Hepatocyte (in vitro differentiated cells): ENCODE measurements at regions not wholly inside any gene's neighbourhood (a gene's known extent, or its start where the extent isn't known, plus 50 kb on each side); places are given as distances from the start of the nearest gene placed in this dataset.

Experiments
- DNase-seq: peaks from one replicate; pipeline ENCODE4 v3.0.0-alpha.2; 2016; ENCODE audit warnings: low spot score
- H2AFZ ChIP-seq: fragments of 200-600 bp; sonication (generic); 2 replicates; pipeline ENCODE4 v1.6.0; 2016; ENCODE audit warnings: antibody characterized with exemption, mild to moderate bottlenecking
- H3K27ac ChIP-seq: fragments of 200-600 bp; sonication (generic); 2 replicates; pipeline ENCODE4 v1.5.1; 2016; ENCODE audit warnings: mild to moderate bottlenecking
- H3K27me3 ChIP-seq: fragments of 200-600 bp; sonication (generic); 2 replicates; pipeline ENCODE4 v1.6.1; 2016
- H3K36me3 ChIP-seq: fragments of 200-600 bp; sonication (generic); replicated peaks from 2 replicates; pipeline ENCODE4 v1.5.1; 2016; ENCODE audit warnings: low read depth; ENCODE audit not compliant: insufficient read depth
- H3K4me1 ChIP-seq: fragments of 200-600 bp; sonication (generic); 2 replicates; pipeline ENCODE4 v1.5.1; 2016; ENCODE audit warnings: mild to moderate bottlenecking, moderate library complexity; ENCODE audit not compliant: insufficient read depth
- H3K4me2 ChIP-seq: fragments of 200-600 bp; sonication (generic); 2 replicates; pipeline ENCODE4 v1.6.0; 2016
- H3K4me3 ChIP-seq: fragments of 200-600 bp; sonication (generic); 2 replicates; pipeline ENCODE4 v1.5.1; 2016; ENCODE audit warnings: mild to moderate bottlenecking
- H3K79me2 ChIP-seq: fragments of 200-600 bp; sonication (generic); 2 replicates; pipeline ENCODE4 v1.6.0; 2017; ENCODE audit warnings: mild to moderate bottlenecking
- H3K9me2 ChIP-seq: fragments of 200-600 bp; sonication (generic); replicated peaks from 2 replicates; pipeline ENCODE4 v1.6.0; 2017; ENCODE audit warnings: mild to moderate bottlenecking; ENCODE audit not compliant: insufficient read depth
- H3K9me3 ChIP-seq: fragments of 200-600 bp; sonication (generic); 2 replicates; pipeline ENCODE4 v1.5.1; 2016; ENCODE audit warnings: low read depth, mild to moderate bottlenecking
- H4K20me1 ChIP-seq: fragments of 200-600 bp; sonication (generic); 2 replicates; pipeline ENCODE4 v1.6.0; 2016; ENCODE audit warnings: mild to moderate bottlenecking; ENCODE audit not compliant: insufficient read depth, poor library complexity, severe bottlenecking
- EZH2 ChIP-seq: fragments of 200-600 bp; sonication (generic); IDR thresholded peaks from 2 replicates; pipeline ENCODE4 v1.6.1; 2016; ENCODE audit warnings: antibody characterized with exemption, mild to moderate bottlenecking, borderline replicate concordance
- EZH2phosphoT487 ChIP-seq: fragments of 200-600 bp; sonication (generic); IDR thresholded peaks from one replicate; pipeline ENCODE4 v1.6.1; 2018; ENCODE audit warnings: antibody characterized with exemption, mild to moderate bottlenecking, low read depth, moderate library complexity; ENCODE audit not compliant: unreplicated experiment, severe bottlenecking
- WGBS: methylation state at CpG from one replicate; pipeline ENCODE4 v1.1.6; 2016; ENCODE audit warnings: low lambda C conversion rate; ENCODE audit errors: missing lambda C conversion rate; 5-methylcytosine and 5-hydroxymethylcytosine counted together
- TF ChIP-seq, protein P1 (sequence below): fragments of 200-600 bp; sonication (generic); IDR thresholded peaks from 2 replicates; pipeline ENCODE4 v1.5.1; 2016; ENCODE audit warnings: antibody characterized with exemption, mild to moderate bottlenecking; ENCODE audit not compliant: poor library complexity

- Histone ChIP-seq H3K4me3 (no peak overlapping the region), H3K4me2 (no peak overlapping the region), H3K9me2 (no peaks in the 10 kb centered on the region), H3K4me1 (peaks cover 22% of the 10 kb centered on the region), H3K27ac (no peak overlapping the region), H4K20me1 (no peaks in the 10 kb centered on the region), H3K36me3 (no peaks in the 10 kb centered on the region), H3K79me2 (no peaks in the 10 kb centered on the region), H2AFZ (no peak overlapping the region), H3K9me3 (no peaks in the 10 kb centered on the region), H3K27me3 (no peaks in the 10 kb centered on the region)
- TF ChIP-seq, protein P1, sequence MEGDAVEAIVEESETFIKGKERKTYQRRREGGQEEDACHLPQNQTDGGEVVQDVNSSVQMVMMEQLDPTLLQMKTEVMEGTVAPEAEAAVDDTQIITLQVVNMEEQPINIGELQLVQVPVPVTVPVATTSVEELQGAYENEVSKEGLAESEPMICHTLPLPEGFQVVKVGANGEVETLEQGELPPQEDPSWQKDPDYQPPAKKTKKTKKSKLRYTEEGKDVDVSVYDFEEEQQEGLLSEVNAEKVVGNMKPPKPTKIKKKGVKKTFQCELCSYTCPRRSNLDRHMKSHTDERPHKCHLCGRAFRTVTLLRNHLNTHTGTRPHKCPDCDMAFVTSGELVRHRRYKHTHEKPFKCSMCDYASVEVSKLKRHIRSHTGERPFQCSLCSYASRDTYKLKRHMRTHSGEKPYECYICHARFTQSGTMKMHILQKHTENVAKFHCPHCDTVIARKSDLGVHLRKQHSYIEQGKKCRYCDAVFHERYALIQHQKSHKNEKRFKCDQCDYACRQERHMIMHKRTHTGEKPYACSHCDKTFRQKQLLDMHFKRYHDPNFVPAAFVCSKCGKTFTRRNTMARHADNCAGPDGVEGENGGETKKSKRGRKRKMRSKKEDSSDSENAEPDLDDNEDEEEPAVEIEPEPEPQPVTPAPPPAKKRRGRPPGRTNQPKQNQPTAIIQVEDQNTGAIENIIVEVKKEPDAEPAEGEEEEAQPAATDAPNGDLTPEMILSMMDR = no peak
- no peak for TF ChIP-seq EZH2
- no peak for TF ChIP-seq EZH2phosphoT487
- no peak for DNase-seq
- WGBS = 64% methylated on average over 6 of the region's 6 CpGs
Observed at GRCh38 chr5:113804943-113805342, 291.4 kb downstream of the YTHDC2 start.

GRCh38 chr5:113806250-113806649 lies 292.8 kb downstream of the YTHDC2 start:
- H3K9me2 ChIP-seq = no peaks in the 10 kb centered on the region
- H3K4me1 ChIP-seq = peaks cover 22% of the 10 kb centered on the region
- peak overlapping the region; percentile 25 for H3K4me2 ChIP-seq
- H3K36me3 ChIP-seq = no peaks in the 10 kb centered on the region
- TF ChIP-seq EZH2phosphoT487 = no peak
- TF ChIP-seq, protein P1 = peak; percentile 62
- H3K9me3 ChIP-seq = no peaks in the 10 kb centered on the region
- no peaks in the 10 kb centered on the region for H3K27me3 ChIP-seq
- DNase-seq = no peak
- no peaks in the 10 kb centered on the region for H4K20me1 ChIP-seq
- H3K27ac ChIP-seq = peak overlapping the region; percentile 66
- H2AFZ ChIP-seq = no peak overlapping the region
- no peak overlapping the region for H3K4me3 ChIP-seq
- no peaks in the 10 kb centered on the region for H3K79me2 ChIP-seq
- 24% methylated on average over 3 of the region's 3 CpGs for WGBS

GRCh38 chr5:113806904-113807303 lies 293.4 kb downstream of the YTHDC2 start:
- WGBS = 70% methylated on average over 3 of the region's 3 CpGs
- Histone ChIP-seq H3K4me2 (peak overlapping the region; percentile 25), H3K36me3 (no peaks in the 10 kb centered on the region), H3K79me2 (no peaks in the 10 kb centered on the region), H4K20me1 (no peaks in the 10 kb centered on the region), H3K27me3 (no peaks in the 10 kb centered on the region), H3K9me2 (no peaks in the 10 kb centered on the region), H3K4me1 (peaks cover 22% of the 10 kb centered on the region), H2AFZ (no peak overlapping the region), H3K4me3 (no peak overlapping the region), H3K27ac (peak overlapping the region; percentile 66), H3K9me3 (no peaks in the 10 kb centered on the region)
- TF ChIP-seq, protein P1 = no peak
- TF ChIP-seq EZH2phosphoT487 = no peak
- no peak for TF ChIP-seq EZH2
- DNase-seq = peak; percentile 29
